HG02798 (cell line): ENCODE measurements at regions not wholly inside any gene's neighbourhood (a gene's known extent, or its start where the extent isn't known, plus 50 kb on each side); places are given as distances from the start of the nearest gene placed in this dataset.

Source experiments
- ATAC-seq: cut with Tn5 transposase; IDR thresholded peaks from one replicate; pipeline ENCODE4 v1.9.1; 2021; ENCODE audit warnings: mild to moderate bottlenecking; ENCODE audit not compliant: unreplicated experiment, poor library complexity

DNA sequence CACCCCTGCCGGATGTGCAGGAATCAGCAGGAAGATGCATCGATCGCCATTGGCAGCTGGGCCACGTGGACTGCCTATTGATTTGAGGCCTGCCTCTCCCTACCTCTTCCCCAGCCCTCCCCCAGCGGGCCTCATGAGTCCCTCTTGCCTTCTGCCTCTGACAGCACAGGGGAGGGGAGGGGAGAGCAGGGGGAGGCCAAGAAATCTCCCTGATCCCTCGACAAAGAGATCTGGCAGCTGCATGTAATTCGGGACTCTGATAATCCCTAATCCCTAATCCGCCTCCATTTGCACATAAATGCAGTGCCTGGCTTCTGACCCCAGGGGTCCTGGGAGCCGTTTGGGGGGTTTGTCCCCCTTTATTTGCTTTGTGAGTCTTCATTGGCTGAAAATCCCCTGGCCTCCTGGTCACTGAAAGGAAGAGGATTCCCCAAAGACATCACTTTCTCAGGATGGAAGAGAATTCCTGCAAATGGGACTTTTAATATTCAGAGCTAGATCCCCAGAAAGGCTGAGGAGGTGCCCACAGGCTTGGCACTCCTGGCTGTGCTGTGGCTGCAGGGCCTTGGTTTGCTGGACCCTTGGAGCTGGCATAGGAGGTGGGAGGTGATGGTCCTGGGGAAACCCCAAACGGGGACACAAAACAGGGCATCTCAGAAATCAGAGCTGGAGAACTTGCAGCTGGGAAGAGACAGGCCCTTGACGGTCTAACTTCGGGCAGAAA is 239.4 kb upstream of the POU3F1 start:
- ATAC-seq = no peak

DNA sequence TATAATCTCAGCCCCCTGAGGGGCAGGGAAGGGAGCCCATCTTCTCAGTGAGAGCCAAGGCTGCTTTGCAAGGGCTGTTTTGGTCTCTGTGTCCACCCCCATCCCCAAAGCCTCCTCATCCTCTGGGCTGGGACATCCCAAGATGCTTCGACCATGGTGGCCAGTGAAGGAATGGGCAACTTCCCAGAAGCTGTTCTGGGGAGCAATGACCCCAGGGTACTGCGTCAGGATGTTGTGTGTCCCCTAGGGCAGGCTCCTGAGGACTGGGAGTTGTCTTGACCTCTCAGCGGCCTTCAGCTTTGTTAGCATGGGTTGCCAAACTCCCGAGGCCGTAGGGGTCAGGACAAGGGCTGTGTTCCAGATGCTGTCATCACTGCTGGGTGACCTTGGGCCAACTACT is 238.4 kb upstream of the POU3F1 start:
- ATAC-seq = no peak

DNA sequence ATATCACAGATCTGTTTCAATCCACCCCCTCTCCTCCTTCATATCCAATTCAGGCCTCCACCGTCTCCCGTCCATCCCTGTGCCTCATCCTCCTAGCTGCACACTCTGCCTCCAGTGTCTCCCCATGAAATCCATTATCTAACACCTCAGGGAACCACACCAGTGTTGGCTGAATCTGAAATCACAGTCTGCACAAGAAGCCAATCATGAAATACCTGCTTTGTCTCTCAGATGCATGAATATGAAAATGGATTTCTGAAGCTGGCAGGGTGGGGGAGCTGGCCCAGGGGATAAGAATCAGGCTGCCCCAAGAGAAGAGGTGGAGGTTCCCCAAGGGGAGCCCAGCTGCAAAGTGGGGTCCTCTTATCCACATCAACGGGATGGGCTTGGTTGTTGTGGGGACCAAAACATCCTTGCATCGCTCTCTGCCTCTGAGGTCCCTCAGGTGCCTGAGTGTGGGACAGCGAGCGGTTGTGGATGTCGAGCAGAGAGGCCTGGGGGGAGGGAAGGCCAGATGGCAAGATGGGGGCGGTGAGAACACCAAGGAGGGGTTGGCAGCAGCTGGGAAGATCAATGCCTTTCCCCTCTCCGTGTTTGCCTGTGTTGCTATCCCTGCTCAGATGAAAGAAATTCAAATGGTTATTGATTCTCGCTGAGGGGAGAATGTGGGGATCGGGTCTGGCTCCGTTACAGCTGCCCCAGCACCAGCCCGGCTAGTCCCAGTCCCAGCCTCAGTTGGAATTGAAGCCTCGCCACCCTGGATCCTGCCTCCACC is 237.3 kb upstream of the POU3F1 start:
- ATAC-seq = no peak

DNA sequence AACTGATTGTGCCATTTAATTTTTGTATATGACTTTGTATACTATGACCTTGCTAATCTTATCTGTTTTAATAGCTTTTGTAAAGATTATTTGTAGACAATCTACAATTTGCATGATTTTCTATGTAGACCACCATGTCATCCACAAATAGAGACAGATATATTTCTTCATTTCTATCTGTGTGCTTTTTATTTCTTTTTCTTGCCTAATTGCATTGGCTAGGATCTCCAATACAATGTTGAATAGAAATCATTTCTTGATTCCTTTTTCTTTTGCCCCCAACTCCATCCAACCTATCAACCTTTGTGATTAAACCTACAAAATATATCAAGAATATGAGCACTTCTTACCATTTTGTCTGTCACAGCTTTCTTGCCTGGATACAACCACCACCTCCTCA is 232.6 kb upstream of the POU3F1 start:
- ATAC-seq = no peak

DNA sequence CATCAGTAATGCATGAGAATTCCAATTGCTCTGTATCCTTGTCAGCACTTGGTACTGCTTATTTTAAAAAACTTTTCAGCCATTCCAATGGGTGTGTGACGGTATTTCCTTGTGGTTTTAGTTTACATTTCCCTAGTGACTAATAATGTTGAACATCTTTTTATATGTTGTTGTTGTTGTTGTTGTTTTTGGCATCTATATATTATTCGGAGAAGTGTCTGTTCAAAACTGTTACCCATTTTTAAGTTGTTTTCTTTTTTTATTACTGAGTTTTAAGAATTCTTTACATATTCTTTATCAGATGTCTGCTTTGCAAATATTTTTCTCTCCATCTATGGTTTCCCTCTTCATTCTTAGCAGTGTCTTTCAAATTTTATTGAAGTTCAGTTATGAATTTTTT is 231.1 kb upstream of the POU3F1 start:
- ATAC-seq = no peak

DNA sequence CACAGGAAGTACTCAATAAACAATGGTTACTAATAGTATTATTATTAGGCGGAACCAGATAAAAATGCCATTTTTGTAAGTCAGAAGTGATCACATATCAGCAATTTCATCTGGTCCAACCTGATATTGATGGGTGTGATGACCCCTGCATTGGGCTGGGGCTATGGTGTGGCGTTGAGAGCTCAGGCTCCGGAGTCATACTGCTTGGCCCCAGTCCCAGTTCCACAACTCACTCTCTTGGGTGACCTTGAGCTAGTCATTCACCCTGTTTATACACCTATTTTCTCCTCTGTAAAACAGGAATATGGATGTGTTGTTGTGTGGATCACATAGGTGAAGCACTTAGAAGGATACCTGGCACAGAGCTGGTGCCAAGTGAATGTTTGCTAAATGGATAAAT is 229.4 kb upstream of the POU3F1 start:
- no peak for ATAC-seq

DNA sequence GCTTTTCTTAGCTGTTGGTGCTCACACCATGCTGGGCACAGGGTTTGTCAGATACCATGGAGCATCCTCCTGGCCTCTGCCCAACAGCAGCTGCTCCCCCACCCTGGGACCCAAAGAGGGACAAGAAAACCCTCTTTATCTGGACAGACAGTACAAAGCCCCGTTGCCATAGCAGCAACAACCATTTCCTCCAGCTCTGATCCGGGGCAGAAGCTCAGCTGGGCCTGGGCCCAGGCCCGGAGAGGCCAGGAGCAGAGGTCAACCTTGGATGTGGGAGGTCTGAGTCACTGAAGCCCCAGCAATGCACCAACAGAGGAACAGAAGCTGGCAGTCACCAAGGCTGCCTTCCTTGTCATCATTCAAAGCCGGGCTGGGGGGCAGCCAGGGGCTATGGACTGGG is 228.4 kb upstream of the POU3F1 start:
- no peak for ATAC-seq

DNA sequence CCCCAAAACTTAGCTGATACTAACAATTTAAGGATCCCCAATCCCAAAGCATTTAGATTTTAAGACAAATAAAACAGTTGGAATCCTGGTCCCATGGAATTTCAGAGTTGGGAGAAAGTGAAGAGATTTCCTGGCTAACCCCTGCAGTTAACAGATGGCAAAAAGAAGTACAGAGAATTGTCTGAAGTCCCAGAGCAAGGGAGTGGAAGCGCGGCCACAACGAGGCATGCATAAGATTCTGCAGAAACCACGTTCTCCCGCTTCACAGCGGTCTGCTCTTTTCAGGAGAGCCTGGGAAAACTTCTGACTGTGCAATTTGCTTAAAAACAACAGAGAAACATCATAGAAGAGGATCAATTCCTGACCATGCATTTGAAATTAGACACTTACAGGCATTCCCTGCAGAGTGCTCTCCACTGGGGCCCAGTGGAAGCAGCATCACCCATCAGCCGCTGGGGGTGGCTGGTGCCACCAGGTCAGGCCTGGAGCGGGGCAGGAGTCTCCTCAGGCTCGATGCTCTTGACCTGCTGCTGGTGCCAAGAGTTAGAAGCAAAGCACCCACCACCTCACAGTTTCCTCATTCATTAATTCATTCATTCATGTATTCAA is 226.7 kb upstream of the POU3F1 start:
- no peak for ATAC-seq

DNA sequence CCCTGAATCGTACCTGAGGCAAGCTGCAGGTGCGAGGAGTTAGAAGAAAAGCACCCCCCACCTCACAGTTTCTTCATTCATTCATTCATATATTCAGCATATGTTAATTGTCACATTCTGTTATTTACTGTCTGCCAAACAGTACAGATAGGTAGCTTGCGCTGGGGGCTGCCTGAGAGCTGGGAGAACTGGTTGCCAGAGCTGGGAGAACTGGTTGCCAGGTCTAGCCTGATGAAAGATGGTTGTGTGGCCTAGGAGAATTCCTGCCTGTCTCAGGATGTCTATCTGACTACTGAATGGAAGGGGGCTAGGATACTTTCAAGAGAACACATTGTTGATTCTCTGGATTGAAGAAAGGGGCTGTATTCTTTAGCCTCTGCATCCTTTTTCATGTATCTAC is 225.9 kb upstream of the POU3F1 start:
- no peak for ATAC-seq

DNA sequence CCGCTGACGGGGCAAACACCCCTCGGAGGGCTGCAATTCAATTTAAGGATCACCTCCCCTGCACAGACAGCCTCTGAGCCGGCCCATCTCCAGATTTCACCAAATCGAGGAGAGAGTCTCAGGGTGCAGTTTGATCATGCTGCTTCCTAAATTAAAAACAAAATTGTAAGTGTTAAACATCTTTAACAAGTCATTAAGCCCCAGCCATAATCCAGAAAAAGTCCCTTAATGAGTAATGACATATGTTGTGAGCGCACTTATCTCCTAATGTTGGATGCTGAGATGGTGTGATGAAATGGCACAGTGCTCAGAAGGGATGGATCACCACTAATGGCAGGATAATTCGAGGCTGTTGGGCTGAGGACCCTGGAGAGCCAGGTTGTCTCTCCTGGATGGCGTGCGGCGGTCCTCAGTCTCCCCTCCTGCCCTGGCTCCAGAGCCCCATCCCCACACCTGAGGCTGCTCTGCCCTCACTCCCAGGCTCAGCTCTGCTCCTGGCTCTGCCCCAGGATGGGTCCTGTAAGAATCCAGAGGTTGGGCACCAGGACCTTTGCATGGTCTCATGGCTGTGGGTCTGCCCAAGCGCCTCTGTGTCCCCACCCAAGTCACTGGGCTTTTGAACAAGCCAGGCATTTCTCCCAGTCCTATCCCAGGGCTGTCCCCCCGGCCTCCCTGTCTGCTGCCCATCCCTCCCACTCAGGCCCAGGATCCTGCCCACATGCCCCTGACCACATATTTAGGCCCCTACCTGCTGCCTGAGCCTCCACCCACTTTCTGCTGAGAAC is 224.4 kb upstream of the POU3F1 start:
- ATAC-seq = no peak

DNA sequence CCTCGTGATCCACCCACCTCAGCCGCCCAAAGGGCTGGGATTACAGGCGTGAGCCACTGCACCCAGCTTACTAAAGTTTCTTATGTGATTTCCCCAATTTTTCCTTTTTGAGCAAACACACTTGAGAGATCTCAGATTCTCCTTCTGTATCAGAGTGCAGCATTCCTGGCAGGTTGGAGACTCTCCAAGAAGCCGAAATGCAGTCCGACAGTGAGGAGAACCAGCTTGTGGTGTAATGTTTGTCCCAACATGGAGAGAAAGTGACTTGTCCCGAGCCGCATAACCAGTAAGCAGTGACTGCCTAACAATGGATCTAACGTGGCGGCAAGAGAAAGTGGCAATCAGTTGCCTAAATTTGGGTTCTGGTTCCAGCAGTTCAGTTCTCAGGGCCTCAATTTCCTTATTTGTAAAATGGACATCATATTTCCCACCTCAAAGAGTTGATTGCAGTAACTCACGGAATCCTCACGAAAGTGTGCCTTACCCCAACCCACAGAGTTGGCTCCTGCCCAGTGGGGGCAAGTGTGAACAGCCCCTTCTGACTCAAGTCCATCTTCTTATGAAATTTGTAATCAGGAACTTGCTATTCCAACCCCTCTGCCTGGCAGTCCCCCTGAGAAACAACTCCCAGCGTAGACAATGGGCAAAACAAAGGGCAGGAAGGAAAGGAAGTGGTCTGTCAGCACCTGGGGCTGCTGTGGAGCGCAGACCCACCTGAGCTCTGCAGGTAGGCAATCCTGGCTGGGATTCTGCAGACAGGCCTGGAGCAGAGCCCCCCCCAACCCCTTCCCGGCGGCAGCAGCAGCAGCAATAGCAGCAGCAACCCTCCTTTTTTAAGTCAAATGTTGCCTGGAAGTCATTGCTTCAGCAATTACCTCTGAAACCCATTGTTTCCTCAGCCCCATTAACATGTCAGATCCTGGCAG is 223.6 kb upstream of the POU3F1 start:
- ATAC-seq = no peak

DNA sequence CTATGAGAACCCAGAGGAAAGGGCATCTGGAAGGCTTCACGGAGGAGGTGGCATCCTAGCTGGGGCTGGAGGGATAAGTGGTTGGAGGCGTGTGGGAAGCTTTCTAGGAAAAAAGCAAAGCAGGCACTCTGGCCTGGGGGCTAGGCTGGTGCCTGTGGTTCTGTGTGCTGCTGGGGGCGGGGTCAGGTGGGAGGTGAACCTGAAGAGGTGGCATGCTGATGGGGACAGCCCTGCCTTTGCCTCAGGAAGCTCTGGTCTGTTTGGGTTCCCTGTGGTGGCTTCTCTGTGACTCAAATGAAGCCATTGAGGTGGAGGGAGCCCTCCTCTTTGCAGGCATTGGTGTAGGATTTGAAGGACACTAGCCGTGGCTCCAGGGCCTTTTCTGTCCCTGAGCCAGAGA is 221.6 kb upstream of the POU3F1 start:
- no peak for ATAC-seq

DNA sequence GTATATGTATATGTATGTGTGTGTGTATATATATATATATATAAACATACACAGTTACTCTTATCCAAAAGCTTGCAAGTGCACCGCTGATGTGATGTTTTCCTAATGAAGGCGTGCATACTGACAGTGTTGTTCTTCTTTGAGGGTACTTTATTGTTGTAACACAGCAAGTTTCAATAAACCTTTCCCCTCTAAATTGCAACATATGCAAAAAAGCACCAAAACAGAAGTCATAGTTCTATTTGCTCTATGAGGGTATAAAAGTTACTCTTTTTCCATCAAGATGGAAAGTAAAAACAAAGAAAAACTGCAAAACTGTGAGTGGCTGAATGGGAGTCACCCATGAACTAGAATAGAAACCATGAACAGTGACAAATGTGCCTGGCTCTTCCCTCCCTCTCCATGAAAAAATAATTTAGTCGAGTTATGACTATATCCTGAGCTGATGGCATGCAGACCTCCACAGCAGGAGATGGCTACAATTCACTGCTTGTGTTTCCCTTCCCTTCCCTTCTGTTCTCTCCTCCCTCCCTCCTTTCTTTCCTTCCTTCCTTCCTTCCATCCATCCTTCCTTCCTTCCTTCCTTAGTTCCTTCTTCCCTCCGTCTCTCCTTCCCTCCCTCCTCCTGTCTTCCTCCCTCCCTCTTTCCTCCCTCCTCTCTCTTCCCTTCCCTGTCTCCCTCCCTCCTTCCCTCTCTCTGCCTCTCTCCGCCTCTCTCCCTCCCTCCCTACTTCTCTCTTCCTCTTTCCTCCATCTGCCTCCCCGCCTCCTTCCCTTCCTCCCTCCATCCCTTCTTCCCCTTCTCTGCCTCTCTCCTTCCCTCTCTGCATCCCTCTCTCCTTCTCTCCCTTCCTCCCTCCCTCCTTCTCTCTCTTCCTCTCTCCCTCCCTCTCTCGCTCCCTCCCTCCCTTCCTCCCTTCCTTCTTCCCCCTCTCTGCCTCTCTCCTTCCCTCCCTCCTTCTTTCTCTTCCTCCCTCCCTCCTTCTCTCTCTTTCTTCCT is 220.7 kb upstream of the POU3F1 start:
- ATAC-seq = no peak

DNA sequence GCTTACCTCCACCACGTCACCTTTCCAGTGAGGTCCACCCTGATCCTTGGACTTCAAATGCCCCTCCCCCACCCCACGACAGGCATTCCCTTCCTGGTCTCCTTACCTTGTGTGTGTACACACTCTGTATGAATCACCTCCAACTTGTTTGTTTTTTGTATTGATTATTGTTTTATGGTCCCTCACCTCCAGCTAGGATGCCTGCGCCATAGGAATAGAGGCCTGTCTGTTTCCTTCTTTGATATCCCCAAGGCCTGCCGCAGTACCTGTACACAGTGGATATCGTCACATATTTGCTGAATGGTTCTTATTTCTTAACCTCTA is 219.6 kb upstream of the POU3F1 start:
- ATAC-seq = no peak

DNA sequence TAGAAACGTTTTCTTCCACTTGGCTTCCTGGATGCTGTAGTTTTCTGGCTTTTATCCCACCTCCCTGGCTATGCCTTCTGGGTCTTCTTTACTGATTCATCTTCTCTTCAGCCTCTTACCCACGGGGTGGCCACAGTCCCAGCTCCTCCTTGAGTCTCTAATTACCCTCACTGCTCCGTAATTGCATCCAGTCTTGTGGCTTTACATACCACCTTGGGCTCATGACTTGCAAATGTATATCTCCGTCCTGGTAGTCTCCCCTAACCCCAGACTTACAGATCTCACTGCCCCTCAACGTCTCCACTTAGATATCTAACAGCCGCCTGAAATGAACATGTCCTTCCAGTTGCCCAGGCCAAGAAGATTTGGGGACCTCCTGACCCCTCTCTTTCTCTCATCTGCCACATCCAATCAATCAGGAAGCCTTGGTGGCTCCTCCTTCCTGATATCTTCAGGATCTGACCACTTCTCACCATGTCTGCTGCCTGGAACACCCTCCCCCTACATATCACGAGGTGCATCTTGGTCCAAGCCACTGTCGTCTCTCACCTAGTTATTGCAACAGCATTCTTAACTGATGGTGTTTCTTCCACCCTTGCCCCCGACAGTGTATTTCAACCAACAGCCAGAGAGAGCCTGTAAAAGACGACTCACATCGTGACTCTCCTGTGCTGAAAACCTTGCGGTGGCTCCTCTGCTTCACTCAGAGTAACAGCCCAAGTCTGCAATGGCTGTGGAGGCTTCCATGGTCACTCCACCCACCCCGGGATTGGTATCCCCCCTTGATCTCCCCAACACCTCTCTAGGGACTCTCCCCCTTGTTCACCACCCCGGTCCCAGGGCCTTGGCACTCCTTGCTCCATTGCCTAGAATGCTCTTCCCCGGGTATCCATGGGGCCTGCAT is 219.0 kb upstream of the POU3F1 start:
- no peak for ATAC-seq

DNA sequence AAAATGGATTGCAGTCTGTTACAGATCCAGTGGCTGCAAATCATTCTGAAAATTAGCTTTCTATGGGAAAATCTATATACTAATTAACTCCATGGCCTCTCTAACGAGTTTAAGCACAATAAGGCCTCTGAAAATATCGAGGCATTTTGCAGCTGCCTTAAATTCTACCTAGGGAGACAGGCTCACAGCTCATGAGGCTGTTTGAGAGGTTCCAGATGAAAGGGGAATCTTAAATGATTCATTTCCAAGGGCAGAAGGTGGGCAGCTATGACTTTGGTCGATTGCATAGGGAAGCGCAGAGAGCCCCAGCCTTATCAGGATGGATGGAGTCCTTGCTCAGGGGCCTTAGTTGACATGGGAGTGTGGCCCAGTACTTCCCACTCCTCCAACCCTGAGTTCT is 216.8 kb upstream of the POU3F1 start:
- ATAC-seq = no peak

DNA sequence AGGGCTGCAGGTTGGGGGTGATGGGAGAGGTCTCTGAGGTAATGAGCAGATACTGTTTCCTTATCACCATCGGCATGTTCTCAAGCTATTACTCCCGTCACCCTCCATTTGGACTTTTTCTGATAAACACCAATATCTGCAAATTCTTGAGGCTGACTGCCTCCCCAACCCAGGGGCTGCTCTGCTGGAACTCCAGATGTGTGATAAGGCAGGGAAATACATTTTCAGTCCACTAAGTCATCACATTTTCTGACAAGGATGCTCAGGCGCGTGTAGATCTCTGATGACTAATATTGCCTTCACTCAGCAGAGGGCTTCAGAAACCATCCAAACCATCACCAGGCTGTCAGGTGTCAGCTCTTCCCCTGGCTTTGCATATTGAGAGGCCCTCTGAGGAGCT is 215.0 kb upstream of the POU3F1 start:
- ATAC-seq = no peak

DNA sequence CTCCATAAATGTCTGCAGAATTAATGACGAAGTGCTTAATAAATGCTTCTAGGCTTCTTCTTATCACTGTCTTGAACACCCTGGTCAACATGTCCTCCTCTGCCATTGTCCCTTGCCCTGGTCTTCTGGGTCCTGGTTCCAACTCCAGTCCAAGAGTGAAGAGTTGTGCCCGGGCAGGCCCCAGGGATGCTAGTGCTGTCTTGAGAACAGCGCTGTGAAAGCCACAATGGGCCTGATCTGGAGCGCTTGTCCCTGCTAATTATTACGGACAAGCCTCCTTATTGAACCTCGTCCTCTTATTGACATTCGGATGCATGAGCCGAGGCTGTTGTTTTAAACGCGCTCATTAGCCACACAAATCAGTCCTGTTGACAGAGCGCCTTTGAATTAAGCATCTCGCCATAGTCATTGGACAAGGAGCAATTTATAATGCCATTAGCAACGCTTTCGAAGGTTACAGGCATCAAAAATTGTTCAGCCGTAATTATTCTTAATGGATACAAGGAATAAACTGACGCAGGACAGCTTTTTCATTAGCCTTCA is 211.6 kb upstream of the POU3F1 start:
- no peak for ATAC-seq
